ENCODE measurements at regions not wholly inside any gene's neighbourhood (a gene's known extent, or its start where the extent isn't known, plus 50 kb on each side); places are given as distances from the start of the nearest gene placed in this dataset.

GRCh38 chr2:225112362-225113126, 70.3 kb upstream of the DOCK10 start:
- Histone ChIP-seq H3K9me3 (ENCODE audit: control insufficient read depth in 2 of 3, insufficient read depth in 1 of 3, low read length in 3 of 3) (no peaks in the 10 kb centered on the region), H3K36me3 (ENCODE audit: control insufficient read depth in 2 of 3, insufficient read depth in 3 of 3, low read length in 3 of 3) (no peaks in the 10 kb centered on the region), H3K9ac (ENCODE audit: low read length in 3 of 3) (no peak overlapping the region), H3K4me1 (ENCODE audit: control insufficient read depth in 2 of 3, insufficient read depth in 2 of 3, low read depth in 1 of 3, low read length in 3 of 3) (no peaks in the 10 kb centered on the region), H3K4me3 (ENCODE audit: low read length in 3 of 3) (no peak overlapping the region), H3K27ac (ENCODE audit: low read depth in 2 of 2, low read length in 2 of 2) (no peak overlapping the region), H3K27me3 (ENCODE audit: control insufficient read depth, insufficient read depth, low read length) (no peaks in the 10 kb centered on the region)
- TF ChIP-seq CTCF (IDR thresholded peaks at IDR 0.05; ENCODE audit: borderline replicate concordance, extremely low read depth, insufficient read depth), result no peak
- FAIRE-seq (no peak), DNase-seq (peak in 1 of 5 donors; percentile 4)
- intact Hi-C loops (cut with DNase I), result no loop called here

- Histone ChIP-seq H3K27ac (ENCODE audit: low read depth in 2 of 2, low read length in 2 of 2) (no peak overlapping the region), H3K9me3 (ENCODE audit: control insufficient read depth in 2 of 3, insufficient read depth in 1 of 3, low read length in 3 of 3) (no peaks in the 10 kb centered on the region), H3K9ac (ENCODE audit: low read length in 3 of 3) (no peak overlapping the region), H3K36me3 (ENCODE audit: control insufficient read depth in 2 of 3, insufficient read depth in 3 of 3, low read length in 3 of 3) (no peaks in the 10 kb centered on the region), H3K4me1 (ENCODE audit: control insufficient read depth in 2 of 3, insufficient read depth in 2 of 3, low read depth in 1 of 3, low read length in 3 of 3) (no peaks in the 10 kb centered on the region), H3K4me3 (ENCODE audit: low read length in 3 of 3) (no peak overlapping the region), H3K27me3 (ENCODE audit: control insufficient read depth, insufficient read depth, low read length) (no peaks in the 10 kb centered on the region)
- intact Hi-C loops (cut with DNase I), result no loop called here
- no peak for TF ChIP-seq CTCF (IDR thresholded peaks at IDR 0.05; ENCODE audit: borderline replicate concordance, extremely low read depth, insufficient read depth)
- no peak for DNase-seq
- FAIRE-seq, result no peak
Measured at GRCh38 chr2:225108805-225109204, 66.5 kb upstream of the DOCK10 start.

- no peak overlapping the region for H3K4me3 ChIP-seq (ENCODE audit: low read length in 3 of 3)
- no peaks in the 10 kb centered on the region for H3K9me3 ChIP-seq (ENCODE audit: control insufficient read depth in 2 of 3, insufficient read depth in 1 of 3, low read length in 3 of 3)
- no peaks in the 10 kb centered on the region for H3K4me1 ChIP-seq (ENCODE audit: control insufficient read depth in 2 of 3, insufficient read depth in 2 of 3, low read depth in 1 of 3, low read length in 3 of 3)
- H3K27me3 ChIP-seq (ENCODE audit: control insufficient read depth, insufficient read depth, low read length), result no peaks in the 10 kb centered on the region
- TF ChIP-seq CTCF (IDR thresholded peaks at IDR 0.05; ENCODE audit: borderline replicate concordance, extremely low read depth, insufficient read depth), result no peak
- H3K27ac ChIP-seq (ENCODE audit: low read depth in 2 of 2, low read length in 2 of 2), result no peak overlapping the region
- intact Hi-C loops (cut with DNase I), result no loop called here
- H3K36me3 ChIP-seq (ENCODE audit: control insufficient read depth in 2 of 3, insufficient read depth in 3 of 3, low read length in 3 of 3), result no peaks in the 10 kb centered on the region
- FAIRE-seq, result no peak
- no peak for DNase-seq
- H3K9ac ChIP-seq (ENCODE audit: low read length in 3 of 3), result no peak overlapping the region
Measured at GRCh38 chr2:225104971-225105370, 62.7 kb upstream of the DOCK10 start.

- no peaks in the 10 kb centered on the region for H3K4me1 ChIP-seq (ENCODE audit: control insufficient read depth in 2 of 3, insufficient read depth in 2 of 3, low read depth in 1 of 3, low read length in 3 of 3)
- TF ChIP-seq CTCF (IDR thresholded peaks at IDR 0.05; ENCODE audit: borderline replicate concordance, extremely low read depth, insufficient read depth), result no peak
- H3K9ac ChIP-seq (ENCODE audit: low read length in 3 of 3), result no peak overlapping the region
- H3K36me3 ChIP-seq (ENCODE audit: control insufficient read depth in 2 of 3, insufficient read depth in 3 of 3, low read length in 3 of 3), result no peaks in the 10 kb centered on the region
- no peak for DNase-seq
- intact Hi-C loops (cut with DNase I), result no loop called here
- H3K27me3 ChIP-seq (ENCODE audit: control insufficient read depth, insufficient read depth, low read length), result no peaks in the 10 kb centered on the region
- no peak for FAIRE-seq
- no peaks in the 10 kb centered on the region for H3K9me3 ChIP-seq (ENCODE audit: control insufficient read depth in 2 of 3, insufficient read depth in 1 of 3, low read length in 3 of 3)
- H3K4me3 ChIP-seq (ENCODE audit: low read length in 3 of 3), result no peak overlapping the region
- no peak overlapping the region for H3K27ac ChIP-seq (ENCODE audit: low read depth in 2 of 2, low read length in 2 of 2)
Measured at GRCh38 chr2:225104321-225104720, 62.1 kb upstream of the DOCK10 start.

All from kidney (tissue), 13 donors.